IMR-90 (cell line): ENCODE measurements at regions not wholly inside any gene's neighbourhood (a gene's known extent, or its start where the extent isn't known, plus 50 kb on each side); places are given as distances from the start of the nearest gene placed in this dataset.
"Not testable (repeated sequence)": the region's sequence is repeated elsewhere in the genome, so short reads cannot be mapped to it uniquely, and the experiment has no call there.

Source experiments
- ATAC-seq: fragments of 200-7000 bp; cut with Tn5 transposase; 2 replicates; pipeline ENCODE4 v1.9.1; 2020; ENCODE audit warnings: low read depth, mild to moderate bottlenecking, moderate library complexity
- BruUV-seq: library from RNA; stranded (reverse); fragments of 400-500 nt; replicated peaks from 2 replicates; lab custom pipeline; 2021; lab: Mats Ljungman, UMichigan
- CTCF ChIA-PET: fragments of 300-600 bp; formaldehyde crosslinking; extraction: SDS; loops from one replicate; lab custom pipeline; 2021; ENCODE audit warnings: antibody characterized with exemption; lab: Yijun Ruan, JAX
- POLR2A ChIA-PET: fragments of 300-600 bp; sonication (Branson Sonifier 250); formaldehyde crosslinking; loops from one replicate; lab custom pipeline; 2022; ENCODE audit warnings: antibody characterized with exemption; ENCODE audit not compliant: unreplicated experiment; lab: Charles Lee
- DNase-seq: peaks from one replicate; pipeline ENCODE4 v3.0.0; 2013
- H2AFZ ChIP-seq: replicated peaks from 2 replicates; pipeline ENCODE3; 2013; ENCODE audit warnings: low read length, mild to moderate bottlenecking; ENCODE audit not compliant: poor library complexity
- H2AK5ac ChIP-seq: 2 replicates; pipeline ENCODE4 v1.6.1; 2013; ENCODE audit warnings: low read depth, low read length, inconsistent platforms
- H2AK9ac ChIP-seq: replicated peaks from 2 replicates; pipeline ENCODE3; 2013; ENCODE audit warnings: mild to moderate bottlenecking, low read depth, low read length, moderate library complexity; ENCODE audit not compliant: poor library complexity
- H2BK120ac ChIP-seq: 2 replicates; pipeline ENCODE4 v1.6.1; 2013; ENCODE audit warnings: low read depth, low read length, inconsistent platforms
- H2BK15ac ChIP-seq: 3 replicates; pipeline ENCODE4 v1.6.1; 2013; ENCODE audit warnings: low read depth, low read length, inconsistent platforms
- H2BK20ac ChIP-seq: 2 replicates; pipeline ENCODE4 v1.6.1; 2013; ENCODE audit warnings: low read depth, mild to moderate bottlenecking, inconsistent platforms, low read length, moderate library complexity
- H2BK5ac ChIP-seq: 2 replicates; pipeline ENCODE4 v1.6.1; 2013; ENCODE audit warnings: mild to moderate bottlenecking, low read depth, low read length, inconsistent platforms; ENCODE audit not compliant: poor library complexity, severe bottlenecking
- H3K14ac ChIP-seq: replicated peaks from 2 replicates; pipeline ENCODE4 v1.6.1; 2013; ENCODE audit warnings: low read depth, low read length, inconsistent platforms
- H3K18ac ChIP-seq: 2 replicates; pipeline ENCODE4 v1.6.1; 2013; ENCODE audit warnings: low read depth, low read length, control low read depth
- H3K23ac ChIP-seq: 2 replicates; pipeline ENCODE4 v1.6.1; 2013; ENCODE audit warnings: low read depth, low read length, inconsistent platforms
- H3K27ac ChIP-seq: 2 replicates; pipeline ENCODE4 v1.5.1; 2013; ENCODE audit warnings: mild to moderate bottlenecking, control low read depth, low read length; ENCODE audit not compliant: insufficient read depth
- H3K27me3 ChIP-seq: 2 replicates; pipeline ENCODE4 v1.6.1; 2013; ENCODE audit warnings: low read length; ENCODE audit not compliant: control insufficient read depth, insufficient read depth
- H3K36me3 ChIP-seq: 2 replicates; pipeline ENCODE4 v1.6.1; 2013; ENCODE audit warnings: low read length, mixed read lengths; ENCODE audit not compliant: control insufficient read depth, insufficient read depth
- H3K4ac ChIP-seq: 2 replicates; pipeline ENCODE4 v1.6.1; 2013; ENCODE audit warnings: low read depth, low read length, inconsistent platforms
- H3K4me1 ChIP-seq: 2 replicates; pipeline ENCODE4 v1.6.1; 2013; ENCODE audit warnings: low read length, mixed read lengths; ENCODE audit not compliant: control insufficient read depth, insufficient read depth
- H3K4me2 ChIP-seq: 2 replicates; pipeline ENCODE4 v1.6.1; 2013; ENCODE audit warnings: low read depth, mild to moderate bottlenecking, control low read depth, low read length, moderate library complexity
- H3K4me3 ChIP-seq: 2 replicates; pipeline ENCODE4 v1.5.1; 2013; ENCODE audit warnings: low read depth, mild to moderate bottlenecking, control low read depth, low read length, moderate library complexity; ENCODE audit not compliant: insufficient read depth
- H3K56ac ChIP-seq: 2 replicates; pipeline ENCODE4 v1.6.1; 2013; ENCODE audit warnings: low read length, inconsistent platforms; ENCODE audit not compliant: insufficient read depth; ENCODE audit errors: extremely low read depth
- H3K79me1 ChIP-seq, 2 experiments: 2 replicates each; pipeline ENCODE4 v1.6.1; 2013; ENCODE audit warnings: low read length in 2 of 2, inconsistent platforms in 1 of 2, low read depth in 1 of 2
- H3K9ac ChIP-seq: 2 replicates; pipeline ENCODE4 v1.6.1; 2013; ENCODE audit warnings: low read depth, low read length, control low read depth
- H3K9me1 ChIP-seq: 2 replicates; pipeline ENCODE4 v1.6.1; 2013; ENCODE audit warnings: low read length, inconsistent platforms; ENCODE audit not compliant: insufficient read depth
- H3K9me3 ChIP-seq: 2 replicates; pipeline ENCODE4 v1.6.1; 2013; ENCODE audit warnings: low read length; ENCODE audit not compliant: control insufficient read depth, insufficient read depth
- H4K20me1 ChIP-seq: 2 replicates; pipeline ENCODE4 v1.6.1; 2013; ENCODE audit warnings: low read length, inconsistent platforms; ENCODE audit not compliant: insufficient read depth
- H4K5ac ChIP-seq: 2 replicates; pipeline ENCODE4 v1.6.1; 2013; ENCODE audit warnings: mild to moderate bottlenecking, low read depth, low read length, control low read depth
- H4K8ac ChIP-seq, 2 experiments: 2 replicates each; pipeline ENCODE4 v1.6.1; 2013; ENCODE audit warnings: low read depth in 2 of 2, low read length in 2 of 2, control low read depth in 1 of 2, inconsistent platforms in 1 of 2
- H4K91ac ChIP-seq: 2 replicates; pipeline ENCODE4 v1.6.1; 2013; ENCODE audit warnings: low read depth, low read length, inconsistent platforms; ENCODE audit not compliant: insufficient read depth
- MAZ ChIP-seq: IDR thresholded peaks from 2 replicates; pipeline ENCODE4 v1.6.1; 2012; ENCODE audit warnings: low read depth, mild to moderate bottlenecking, low read length, improper control_type of control experiment, moderate library complexity, borderline replicate concordance
- WGBS, 2 experiments: methylation state at CpG; one replicate each; pipeline versions ENCODE4 v1.1.5 to v1.1.7; 2013; ENCODE audit warnings: missing lambda C conversion rate in 2 of 2; ENCODE audit not compliant: insufficient read length in 1 of 2; ENCODE audit errors: extremely low coverage in 2 of 2; 5-methylcytosine and 5-hydroxymethylcytosine counted together
- dilution Hi-C: fragments of 300-500 bp; cut with HindIII; formaldehyde crosslinking; loops from one replicate; pipeline ENCODE4 v1.14.3; 2018; ENCODE audit warnings: low sequenced_read_pairs; ENCODE audit not compliant: unreplicated experiment
- in situ Hi-C: fragments of 300-500 bp; cut with MboI; formaldehyde crosslinking; loops from 3 replicates; pipeline ENCODE4 v1.14.3; 2019; ENCODE audit warnings: low sequenced_read_pairs, inconsistent platforms, mixed read lengths
- intact Hi-C: fragments of 100-400 bp; cut with micrococcal nuclease; formaldehyde crosslinking; loops from 2 replicates; pipeline ENCODE4 v1.10.0; 2022

DNA sequence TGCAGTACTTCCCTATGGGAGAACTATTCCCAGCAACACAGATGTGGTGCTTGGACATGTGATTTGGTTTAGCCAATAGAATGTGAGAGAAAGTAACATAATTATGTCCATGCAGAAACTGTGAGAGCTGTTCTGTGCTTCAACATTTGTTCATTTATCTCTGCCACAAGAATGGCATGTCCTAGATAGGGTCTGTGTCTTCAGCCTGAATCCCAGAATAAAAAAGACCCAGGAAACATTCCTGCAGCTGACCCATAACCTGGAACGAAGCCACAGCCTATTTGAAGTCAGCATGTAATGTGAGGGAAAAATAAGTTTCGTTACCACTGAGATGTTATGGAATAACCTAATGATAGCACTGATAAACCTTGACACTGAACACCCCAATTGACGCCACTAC, 552.0 kb upstream of the USP24 start:
- no peak for ATAC-seq
- H3K23ac ChIP-seq = no peak overlapping the region
- no peak overlapping the region for H4K91ac ChIP-seq
- H2BK5ac ChIP-seq = no peak overlapping the region
- BruUV-seq = no TSS peak
- H3K4me2 ChIP-seq = no peak overlapping the region
- H2AK5ac ChIP-seq = no peak overlapping the region
- H2AFZ ChIP-seq = no peak overlapping the region
- H3K4me1 ChIP-seq = no peaks in the 10 kb centered on the region
- H4K20me1 ChIP-seq = no peaks in the 10 kb centered on the region
- TF ChIP-seq MAZ = no peak
- no peak overlapping the region for H3K14ac ChIP-seq
- in situ Hi-C loops = no loop called here
- no peaks in the 10 kb centered on the region for H3K9me1 ChIP-seq
- no peak overlapping the region for H2BK20ac ChIP-seq
- CTCF ChIA-PET = no interaction called here
- no peak overlapping the region for H3K4ac ChIP-seq
- no peak overlapping the region for H2BK120ac ChIP-seq
- no peaks in the 10 kb centered on the region for H3K27me3 ChIP-seq
- no CpG with 5 or more reads among the region's 3 CpGs for WGBS, 2 experiments
- H2AK9ac ChIP-seq = no peak overlapping the region
- no peak overlapping the region for H3K56ac ChIP-seq
- H4K5ac ChIP-seq = no peak overlapping the region
- H3K4me3 ChIP-seq = no peak overlapping the region
- H3K9ac ChIP-seq = no peak overlapping the region
- H3K36me3 ChIP-seq = no peaks in the 10 kb centered on the region
- no peak overlapping the region for H2BK15ac ChIP-seq
- H3K9me3 ChIP-seq = no peaks in the 10 kb centered on the region
- POLR2A ChIA-PET = no interaction called here
- no peak for DNase-seq
- intact Hi-C loops = no loop called here
- H3K79me1 ChIP-seq = no peaks in the 10 kb centered on the region
- no peak overlapping the region for H3K18ac ChIP-seq
- H3K27ac ChIP-seq = no peak overlapping the region
- H4K8ac ChIP-seq = no peak overlapping the region
- dilution Hi-C loops = no loop called here

DNA sequence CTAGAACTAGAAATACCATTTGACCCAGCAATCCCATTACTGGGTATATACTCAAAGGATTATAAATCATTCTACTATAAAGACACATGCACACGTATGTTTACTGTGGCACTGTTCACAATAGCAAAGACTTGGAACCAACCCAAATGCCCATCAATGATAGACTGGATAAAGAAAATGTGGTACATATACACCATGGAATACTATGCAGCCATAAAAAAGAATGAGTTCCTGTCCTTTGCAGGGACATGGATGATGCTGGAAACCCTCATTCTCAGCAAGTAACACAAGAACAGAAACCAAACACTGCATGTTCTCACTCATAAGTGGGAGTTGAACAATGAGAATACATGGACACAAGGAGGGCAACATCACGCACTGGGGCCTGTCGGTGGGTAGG, 550.3 kb upstream of the USP24 start:
- DNase-seq, H4K20me1 ChIP-seq, H3K4me2 ChIP-seq, POLR2A ChIA-PET, dilution Hi-C loops, H3K14ac ChIP-seq, H4K8ac ChIP-seq, H2BK120ac ChIP-seq, H3K56ac ChIP-seq, H2AK9ac ChIP-seq, H3K9me1 ChIP-seq, H3K4me1 ChIP-seq, ATAC-seq, H3K4ac ChIP-seq, H4K91ac ChIP-seq, H3K9me3 ChIP-seq, H2AK5ac ChIP-seq, H2AFZ ChIP-seq, in situ Hi-C loops, CTCF ChIA-PET, H3K27me3 ChIP-seq, H3K27ac ChIP-seq, H4K5ac ChIP-seq, H3K23ac ChIP-seq, H3K9ac ChIP-seq, H3K36me3 ChIP-seq, H2BK5ac ChIP-seq, BruUV-seq, H2BK20ac ChIP-seq, H3K79me1 ChIP-seq, H3K4me3 ChIP-seq, H3K18ac ChIP-seq, intact Hi-C loops, H2BK15ac ChIP-seq: not testable (repeated sequence)
- no CpG with 5 or more reads among the region's 3 CpGs for WGBS, 2 experiments
